GM19023 (cell line): ENCODE measurements at regions not wholly inside any gene's neighbourhood (a gene's known extent, or its start where the extent isn't known, plus 50 kb on each side); places are given as distances from the start of the nearest gene placed in this dataset.
"Not testable (repeated sequence)": the region's sequence is repeated elsewhere in the genome, so short reads cannot be mapped to it uniquely, and the experiment has no call there.

Source experiments
- ATAC-seq: cut with Tn5 transposase; IDR thresholded peaks from one replicate; pipeline ENCODE4 v1.9.1; 2021; ENCODE audit warnings: mild to moderate bottlenecking, moderate library complexity; ENCODE audit not compliant: unreplicated experiment

- ATAC-seq = no peak
These were observed 196.6 kb upstream of the FLRT2 start for GRCh38 chr14:85333313-85333712.

GRCh38 chr14:85333841-85334240, 196.1 kb upstream of the FLRT2 start:
- no peak for ATAC-seq

GRCh38 chr14:85334316-85334715, 195.6 kb upstream of the FLRT2 start:
- ATAC-seq = no peak

GRCh38 chr14:85336257-85336656, 193.7 kb upstream of the FLRT2 start:
- no peak for ATAC-seq

GRCh38 chr14:85336817-85337216, 193.1 kb upstream of the FLRT2 start:
- no peak for ATAC-seq

GRCh38 chr14:85338895-85339294, 191.0 kb upstream of the FLRT2 start:
- ATAC-seq = no peak

- no peak for ATAC-seq
These were observed 186.9 kb upstream of the FLRT2 start for GRCh38 chr14:85342858-85343607.

GRCh38 chr14:85344171-85344570, 185.8 kb upstream of the FLRT2 start:
- ATAC-seq = no peak

GRCh38 chr14:85344847-85345570, 184.9 kb upstream of the FLRT2 start:
- no peak for ATAC-seq

GRCh38 chr14:85350667-85351066, 179.3 kb upstream of the FLRT2 start:
- ATAC-seq = no peak

GRCh38 chr14:85352588-85352987, 177.4 kb upstream of the FLRT2 start:
- ATAC-seq = not testable (repeated sequence)

- no peak for ATAC-seq
These were observed 172.8 kb upstream of the FLRT2 start for GRCh38 chr14:85357120-85357519.

- ATAC-seq = no peak
These were observed 171.7 kb upstream of the FLRT2 start for GRCh38 chr14:85358136-85358785.

- ATAC-seq = no peak
These were observed 170.4 kb upstream of the FLRT2 start for GRCh38 chr14:85359505-85359904.

GRCh38 chr14:85363358-85363757, 166.6 kb upstream of the FLRT2 start:
- no peak for ATAC-seq

- ATAC-seq = no peak
These were observed 163.7 kb upstream of the FLRT2 start for GRCh38 chr14:85366226-85366625.

- ATAC-seq = no peak
These were observed 149.1 kb upstream of the FLRT2 start for GRCh38 chr14:85380881-85381280.

GRCh38 chr14:85382341-85382740, 147.6 kb upstream of the FLRT2 start:
- no peak for ATAC-seq

GRCh38 chr14:85387181-85387580, 142.8 kb upstream of the FLRT2 start:
- ATAC-seq = no peak

GRCh38 chr14:85390236-85390635, 139.7 kb upstream of the FLRT2 start:
- no peak for ATAC-seq

- no peak for ATAC-seq
These were observed 138.5 kb upstream of the FLRT2 start for GRCh38 chr14:85391455-85391854.

GRCh38 chr14:85391892-85392291, 138.1 kb upstream of the FLRT2 start:
- no peak for ATAC-seq
